HEK293T (cell line): ENCODE measurements at regions not wholly inside any gene's neighbourhood (a gene's known extent, or its start where the extent isn't known, plus 50 kb on each side); places are given as distances from the start of the nearest gene placed in this dataset.

Experiments
- CTCF ChIA-PET: fragments of 350-600 bp; formaldehyde crosslinking; extraction: SDS; loops from one replicate; lab custom pipeline; 2021; ENCODE audit warnings: antibody characterized with exemption, inconsistent platforms; lab: Yijun Ruan, JAX
- POLR2A ChIA-PET: fragments of 350-600 bp; formaldehyde crosslinking; extraction: SDS; loops from one replicate; lab custom pipeline; 2020; ENCODE audit warnings: antibody characterized with exemption, inconsistent platforms; lab: Yijun Ruan, JAX
- DNase-seq: peaks from one replicate; pipeline ENCODE4 v3.0.0; 2012; ENCODE audit warnings: mixed read lengths; ENCODE audit errors: extremely low spot score
- ARNT ChIP-seq: fragments of 450-650 bp; IDR thresholded peaks from 2 replicates; pipeline ENCODE4 v1.6.1; 2017; ENCODE audit warnings: mild to moderate bottlenecking
- BHLHE40 ChIP-seq: fragments of 450-650 bp; IDR thresholded peaks from 2 replicates; pipeline ENCODE4 v1.6.1; 2016; ENCODE audit warnings: mild to moderate bottlenecking, moderate library complexity, borderline replicate concordance
- CTBP1 ChIP-seq: fragments of 450-650 bp; IDR thresholded peaks from 2 replicates; pipeline ENCODE4 v1.6.1; 2016; ENCODE audit warnings: borderline replicate concordance
- ELF4 ChIP-seq: fragments of 450-650 bp; IDR thresholded peaks from 2 replicates; pipeline ENCODE4 v1.6.1; 2017; ENCODE audit warnings: antibody characterized with exemption
- FOXA1 ChIP-seq: fragments of 450-650 bp; IDR thresholded peaks from 2 replicates; pipeline ENCODE4 v1.6.1; 2016; ENCODE audit warnings: mild to moderate bottlenecking
- FOXK2 ChIP-seq: fragments of 450-650 bp; IDR thresholded peaks from 2 replicates; pipeline ENCODE4 v1.6.1; 2016; ENCODE audit warnings: mild to moderate bottlenecking
- FOXM1 ChIP-seq: fragments of 450-650 bp; IDR thresholded peaks from 2 replicates; pipeline ENCODE4 v1.6.1; 2017; ENCODE audit warnings: mild to moderate bottlenecking, borderline replicate concordance
- HDGF ChIP-seq: fragments of 450-650 bp; IDR thresholded peaks from 2 replicates; pipeline ENCODE4 v1.6.1; 2017; ENCODE audit warnings: antibody characterized with exemption, borderline replicate concordance
- L3MBTL2 ChIP-seq: fragments of 450-650 bp; conservative IDR thresholded peaks from 2 replicates; pipeline ENCODE4 v1.6.1; 2016; ENCODE audit warnings: mild to moderate bottlenecking
- LEF1 ChIP-seq: fragments of 450-650 bp; IDR thresholded peaks from 2 replicates; pipeline ENCODE4 v1.6.1; 2017; ENCODE audit warnings: mild to moderate bottlenecking, borderline replicate concordance
- NFRKB ChIP-seq: fragments of 450-650 bp; IDR thresholded peaks from 2 replicates; pipeline ENCODE4 v1.6.1; 2016; ENCODE audit warnings: mild to moderate bottlenecking, moderate library complexity
- PKNOX1 ChIP-seq: fragments of 450-650 bp; IDR thresholded peaks from 2 replicates; pipeline ENCODE4 v1.6.1; 2016
- SP1 ChIP-seq: fragments of 450-650 bp; IDR thresholded peaks from 2 replicates; pipeline ENCODE4 v1.6.1; 2017
- SUZ12 ChIP-seq: fragments of 450-650 bp; IDR thresholded peaks from 2 replicates; pipeline ENCODE4 v1.6.1; 2016; ENCODE audit warnings: mild to moderate bottlenecking
- TARDBP ChIP-seq: fragments of 450-650 bp; IDR thresholded peaks from 2 replicates; pipeline ENCODE4 v1.6.1; 2016
- ZNF384 ChIP-seq: fragments of 450-650 bp; IDR thresholded peaks from 2 replicates; pipeline ENCODE4 v1.6.1; 2016

GRCh38 chr3:74347563-74348268, 266.7 kb downstream of the CNTN3 start:
- no peak for DNase-seq
- POLR2A ChIA-PET, result no interaction called here
- TF ChIP-seq SUZ12 (no peak), FOXA1 (no peak), HDGF (no peak), TARDBP (no peak), ZNF384 (no peak), FOXK2 (no peak), CTBP1 (no peak), L3MBTL2 (no peak), NFRKB (no peak), ARNT (no peak), SP1 (no peak), ELF4 (no peak), LEF1 (no peak)
- CTCF ChIA-PET, result interaction anchor here (0.7 kb wide), 1 partner anchor 18 kb away, joined by 3 read pairs; no protein-coding TSS in a partner anchor

DNA sequence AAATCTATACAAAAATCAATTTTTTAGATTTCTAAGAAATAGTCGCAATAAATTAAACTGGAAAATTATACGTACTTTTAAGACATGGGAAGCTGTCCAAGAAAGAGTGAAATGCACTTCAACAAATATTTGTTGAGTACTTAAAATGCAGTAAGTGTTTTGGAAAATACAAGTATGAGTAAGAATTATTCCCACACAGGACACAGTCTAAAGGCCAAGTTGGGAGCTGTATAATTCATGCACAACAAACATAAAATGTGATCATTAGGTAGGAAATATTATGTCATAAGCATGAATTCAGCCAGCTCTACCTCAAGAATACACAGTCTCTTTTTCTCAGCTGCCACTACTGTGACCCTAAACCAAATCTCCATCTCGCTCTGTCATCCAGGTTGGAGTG, 267.6 kb downstream of the CNTN3 start:
- no peak for DNase-seq
- POLR2A ChIA-PET, result no interaction called here
- CTCF ChIA-PET, result no interaction called here
- TF ChIP-seq FOXA1, result no peak
- no peak for TF ChIP-seq NFRKB
- TF ChIP-seq ARNT, result no peak
- TF ChIP-seq LEF1, result no peak
- TF ChIP-seq FOXK2, result no peak

GRCh38 chr3:74345701-74346100, 268.8 kb downstream of the CNTN3 start:
- no peak for TF ChIP-seq L3MBTL2
- no peak for TF ChIP-seq SP1
- no peak for TF ChIP-seq TARDBP
- TF ChIP-seq HDGF, result no peak
- no peak for TF ChIP-seq ARNT
- TF ChIP-seq ZNF384, result no peak
- no peak for TF ChIP-seq CTBP1
- TF ChIP-seq SUZ12, result no peak
- no peak for TF ChIP-seq BHLHE40
- TF ChIP-seq LEF1, result no peak
- TF ChIP-seq NFRKB, result no peak
- no peak for TF ChIP-seq ELF4
- no peak for TF ChIP-seq PKNOX1
- no peak for TF ChIP-seq FOXM1
- TF ChIP-seq FOXA1, result no peak
- no peak for TF ChIP-seq FOXK2
- ChIA-PET POLR2A (no interaction called here), CTCF (no interaction called here)
- no peak for DNase-seq

DNA sequence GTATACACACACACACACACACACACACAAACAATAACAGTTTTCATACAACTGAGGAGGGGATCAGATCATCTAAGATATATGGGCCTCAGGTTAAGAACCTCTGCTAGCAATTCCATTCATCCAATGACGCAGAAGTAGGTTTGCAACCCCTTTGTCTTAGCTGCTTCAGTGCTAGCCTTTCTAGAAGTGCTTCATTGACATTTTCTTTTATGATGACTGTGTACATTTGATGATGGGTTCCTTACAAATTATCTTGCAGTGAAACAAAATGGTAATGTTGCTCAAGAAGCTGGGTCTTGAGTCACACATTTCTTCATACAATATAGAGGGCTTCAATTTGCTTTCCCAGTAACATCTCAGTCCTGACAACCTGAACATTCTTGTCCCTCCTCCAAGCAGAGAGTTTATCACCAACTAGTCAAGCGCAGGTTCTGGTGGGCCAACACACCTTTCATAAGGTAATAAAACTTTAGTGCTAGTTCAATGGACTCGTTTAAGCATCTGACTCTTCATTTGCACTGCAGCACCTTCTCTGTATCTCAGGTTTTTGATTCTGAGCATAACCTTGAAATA, 269.5 kb downstream of the CNTN3 start:
- TF ChIP-seq BHLHE40 (no peak), ZNF384 (no peak), L3MBTL2 (no peak)
- no peak for DNase-seq
- ChIA-PET CTCF (no interaction called here), POLR2A (no interaction called here)

- CTCF ChIA-PET, result no interaction called here
- DNase-seq, result no peak
- POLR2A ChIA-PET, result no interaction called here
- no peak for TF ChIP-seq BHLHE40
- no peak for TF ChIP-seq SUZ12
- no peak for TF ChIP-seq CTBP1
- TF ChIP-seq PKNOX1, result no peak
- no peak for TF ChIP-seq NFRKB
- no peak for TF ChIP-seq FOXA1
- TF ChIP-seq LEF1, result no peak
- no peak for TF ChIP-seq FOXM1
- no peak for TF ChIP-seq TARDBP
- TF ChIP-seq FOXK2, result no peak
- TF ChIP-seq ELF4, result no peak
- TF ChIP-seq SP1, result no peak
- TF ChIP-seq ARNT, result no peak
- no peak for TF ChIP-seq ZNF384
- no peak for TF ChIP-seq L3MBTL2
- no peak for TF ChIP-seq HDGF
Observed at GRCh38 chr3:74343391-74343790, 271.1 kb downstream of the CNTN3 start.

- TF ChIP-seq ZNF384 (no peak), L3MBTL2 (no peak), ARNT (no peak), FOXK2 (no peak), SUZ12 (no peak), CTBP1 (no peak), FOXA1 (no peak), PKNOX1 (no peak), NFRKB (no peak), HDGF (no peak), LEF1 (no peak), SP1 (no peak), TARDBP (no peak), FOXM1 (no peak)
- DNase-seq, result no peak
- CTCF ChIA-PET, result no interaction called here
Observed at GRCh38 chr3:74338998-74339397, 275.5 kb downstream of the CNTN3 start.

More at GRCh38 chr3:74338998-74339397, 275.5 kb downstream of the CNTN3 start:
- POLR2A ChIA-PET, result no interaction called here
